NCI-H2171 (cell line): ENCODE measurements at regions not wholly inside any gene's neighbourhood (a gene's known extent, or its start where the extent isn't known, plus 50 kb on each side); places are given as distances from the start of the nearest gene placed in this dataset.
"Not testable (repeated sequence)": the region's sequence is repeated elsewhere in the genome, so short reads cannot be mapped to it uniquely, and the experiment has no call there.

Experiments used
- DNase-seq: peaks from one replicate; lab custom pipeline; 2025; lab: John Stamatoyannopoulos, UW

DNA sequence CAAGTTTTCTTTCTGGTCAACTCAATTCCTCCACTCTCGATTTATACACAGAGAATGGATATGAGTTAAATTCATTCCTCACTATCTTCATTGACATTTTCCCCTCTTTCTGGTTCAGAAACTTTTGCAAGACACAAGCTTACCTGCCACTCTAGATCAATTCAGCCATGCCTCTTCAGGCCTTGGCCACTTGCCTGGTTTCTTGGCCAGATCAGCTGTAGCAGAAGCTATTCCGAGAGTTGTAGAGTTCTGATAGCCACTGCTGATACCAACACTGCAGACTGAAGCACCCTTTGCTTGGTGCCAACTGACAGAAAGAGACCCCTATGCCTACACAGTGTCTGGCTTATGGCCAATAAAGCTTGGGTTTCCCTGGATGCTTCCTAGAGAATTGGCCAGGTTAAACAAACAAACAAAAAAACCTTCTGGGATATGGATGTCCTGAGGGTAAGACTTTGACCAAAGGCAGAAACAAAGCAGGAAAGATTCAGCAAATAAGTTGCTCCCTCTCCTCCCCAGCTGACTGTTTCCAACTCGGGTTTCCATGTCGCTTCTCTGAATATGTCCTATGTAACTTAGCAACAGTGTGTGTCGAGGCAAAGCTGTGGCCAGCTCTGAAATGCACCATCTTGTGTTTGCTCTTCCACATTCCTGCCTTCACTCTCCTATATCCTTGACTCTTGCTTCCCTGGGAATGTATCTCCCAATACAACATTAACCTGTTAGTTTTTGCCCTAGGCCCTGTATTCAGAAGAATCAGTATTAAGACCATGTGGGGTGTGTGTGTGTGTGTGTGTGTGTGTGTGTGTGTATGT is 521.6 kb downstream of the EPHA3 start:
- DNase-seq, result no peak

DNA sequence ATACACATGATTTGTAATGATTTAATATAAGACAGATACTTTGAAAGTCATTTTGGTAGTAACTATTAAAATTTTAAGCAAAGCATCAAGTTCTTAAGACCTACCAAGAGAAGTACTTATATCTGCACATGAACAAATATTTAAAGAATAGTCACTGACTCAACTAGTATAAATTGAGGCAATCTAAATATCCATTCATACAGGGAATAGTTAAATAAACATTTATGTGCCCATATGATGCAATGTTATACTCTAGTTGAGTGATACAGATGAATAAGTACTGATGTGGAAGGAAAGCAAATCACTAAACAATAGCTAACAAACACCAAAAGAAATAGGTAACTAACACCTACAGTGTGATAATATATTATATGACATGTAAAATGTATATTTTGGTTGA is 527.7 kb downstream of the EPHA3 start:
- no peak for DNase-seq

DNA sequence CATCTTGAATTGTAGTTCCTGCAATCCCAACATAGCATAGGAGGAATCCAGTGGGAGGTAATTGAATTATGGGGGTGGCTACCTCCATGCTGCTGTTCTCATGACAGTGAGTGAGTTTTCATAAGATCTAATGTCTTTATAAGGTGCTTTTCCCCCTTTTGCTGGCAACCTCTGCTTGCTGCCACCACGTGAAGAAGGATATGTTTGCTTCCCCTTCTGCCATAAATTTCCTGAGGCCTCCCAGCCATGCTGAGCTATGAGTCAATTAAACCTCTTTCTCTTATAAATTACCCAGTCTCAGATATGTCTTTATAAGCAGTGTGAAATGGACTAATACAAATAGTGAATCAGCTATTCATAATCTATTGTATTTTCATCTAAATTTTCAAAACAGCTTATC is 537.3 kb downstream of the EPHA3 start:
- no peak for DNase-seq

DNA sequence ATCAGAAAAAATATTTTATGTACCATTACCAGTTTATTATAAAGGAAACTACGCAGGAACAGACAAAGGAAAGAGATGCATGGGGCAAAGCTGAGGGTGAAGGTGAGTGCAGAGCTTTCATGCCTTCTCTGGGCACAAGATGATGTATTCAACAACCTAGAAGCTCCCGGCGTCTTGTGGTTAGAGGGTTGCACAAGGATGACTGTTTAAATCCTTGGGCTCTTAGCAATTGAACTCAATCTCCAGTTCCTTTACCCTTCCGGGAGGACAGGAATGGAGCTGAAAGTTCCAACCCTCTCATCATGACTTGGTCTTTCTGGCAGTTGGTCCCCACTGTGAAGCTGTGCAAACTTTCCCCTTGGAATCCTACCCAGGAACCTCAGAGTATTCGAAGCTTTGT is 542.0 kb downstream of the EPHA3 start:
- DNase-seq, result no peak

DNA sequence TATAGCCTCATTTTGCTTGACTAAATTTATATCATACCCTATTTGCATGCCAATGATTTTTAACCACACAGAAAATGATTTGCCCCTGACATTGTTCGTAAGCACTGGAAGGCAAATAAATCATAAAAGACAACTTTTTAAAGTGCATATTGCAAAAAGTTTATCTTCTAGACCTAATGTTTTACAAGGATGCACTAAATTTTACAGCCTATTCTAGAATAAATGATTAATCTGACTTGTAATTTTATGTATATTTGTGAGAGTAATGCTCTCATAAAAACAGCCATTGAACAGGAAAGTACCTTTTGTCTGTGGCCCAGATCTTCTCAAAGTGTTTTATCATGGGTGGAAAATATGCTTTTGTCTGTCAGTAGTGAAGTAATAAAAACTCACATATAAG is 546.6 kb downstream of the EPHA3 start:
- DNase-seq, result no peak

DNA sequence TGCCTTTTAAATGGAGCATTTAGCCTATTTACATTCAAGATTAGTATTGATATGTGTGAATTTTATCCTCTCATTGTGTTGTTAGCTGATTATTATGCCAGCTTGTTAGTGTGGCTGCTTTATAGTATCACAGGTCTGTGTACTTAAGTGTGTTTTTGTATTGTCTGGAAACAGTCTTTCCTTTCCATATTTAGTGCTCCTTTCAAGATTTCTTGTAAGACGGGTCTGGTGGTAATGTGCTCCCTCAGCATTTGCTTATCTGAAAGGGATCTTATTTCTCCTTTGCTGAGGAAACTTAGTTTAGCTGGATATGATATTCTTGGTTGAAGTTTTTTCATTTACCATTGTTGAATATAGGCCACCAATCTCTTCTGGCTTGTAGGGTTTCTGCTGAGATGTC is 549.0 kb downstream of the EPHA3 start:
- no peak for DNase-seq

DNA sequence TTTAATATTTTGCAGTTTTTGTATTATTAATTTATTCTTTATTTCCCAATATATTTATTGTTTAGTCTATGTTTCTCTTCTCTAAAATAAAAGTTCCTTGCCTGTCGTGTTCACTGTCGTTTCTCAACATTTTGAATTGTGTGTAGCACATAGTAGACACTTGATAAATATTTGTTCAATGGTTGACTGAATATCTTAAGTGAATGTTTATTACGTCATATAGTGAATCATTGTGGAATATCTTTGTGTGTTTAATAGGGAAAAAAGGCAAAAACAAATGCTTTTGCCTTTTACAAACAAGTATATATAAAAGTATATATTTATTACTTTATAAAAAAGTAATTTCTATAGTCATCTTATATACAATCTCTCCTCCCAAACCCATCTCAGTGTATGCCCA is 572.3 kb downstream of the EPHA3 start:
- no peak for DNase-seq

DNA sequence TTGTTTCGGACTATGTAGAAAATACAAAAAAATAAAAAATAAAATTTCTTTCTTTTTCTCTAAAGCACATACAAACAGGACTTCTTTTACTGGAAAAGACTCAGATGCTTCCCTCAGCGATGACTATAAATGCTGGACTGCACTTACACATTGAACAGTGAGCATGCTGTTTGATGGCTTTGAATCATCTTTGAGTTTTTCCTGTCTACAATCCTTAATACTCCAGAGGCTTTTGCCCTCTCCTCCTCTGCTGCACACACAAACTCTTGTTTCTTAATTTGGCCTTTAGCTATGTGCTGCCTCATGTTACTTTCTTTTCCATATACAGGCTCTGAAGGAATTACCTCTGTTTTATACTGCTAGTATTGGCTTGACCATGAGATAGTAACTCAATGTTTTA is 575.1 kb downstream of the EPHA3 start:
- no peak for DNase-seq

DNA sequence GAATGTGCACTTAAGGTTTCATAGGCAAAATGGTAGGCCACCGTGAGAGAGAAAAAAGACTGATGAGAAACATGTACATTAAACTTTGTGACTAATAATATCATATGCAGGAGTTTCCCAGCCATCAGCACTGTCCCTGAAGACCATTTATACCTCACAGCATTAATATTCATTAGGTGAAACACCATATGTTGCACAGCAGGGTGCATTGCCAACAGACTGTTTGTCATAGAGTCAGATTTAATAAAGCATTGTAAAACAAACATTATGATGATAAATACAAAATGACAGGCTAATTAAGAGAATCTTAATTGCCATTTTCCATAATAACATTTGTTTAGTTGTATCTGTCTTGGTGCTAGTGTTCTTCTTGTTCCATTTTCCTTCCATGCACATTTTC is 578.3 kb downstream of the EPHA3 start:
- DNase-seq, result peak; percentile 40

DNA sequence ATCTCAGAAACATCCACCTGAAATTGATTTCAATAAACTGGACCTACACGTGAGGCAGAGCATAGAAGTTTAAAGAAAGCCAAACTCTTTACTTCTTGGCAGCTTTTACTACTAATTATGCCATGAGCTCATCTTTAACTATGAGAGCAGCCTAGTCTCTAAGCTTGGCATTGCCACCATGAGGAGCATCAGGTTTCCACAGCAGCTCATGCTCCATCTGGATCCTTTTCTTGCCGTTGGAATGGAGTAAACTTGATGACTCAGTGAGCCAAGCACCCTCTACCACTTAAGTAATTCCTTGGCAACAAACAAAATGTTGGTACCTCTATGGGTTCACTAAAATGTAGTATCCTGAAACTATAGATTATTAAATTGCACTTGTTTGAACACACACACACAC is 583.2 kb downstream of the EPHA3 start:
- DNase-seq, result peak; percentile 48

DNA sequence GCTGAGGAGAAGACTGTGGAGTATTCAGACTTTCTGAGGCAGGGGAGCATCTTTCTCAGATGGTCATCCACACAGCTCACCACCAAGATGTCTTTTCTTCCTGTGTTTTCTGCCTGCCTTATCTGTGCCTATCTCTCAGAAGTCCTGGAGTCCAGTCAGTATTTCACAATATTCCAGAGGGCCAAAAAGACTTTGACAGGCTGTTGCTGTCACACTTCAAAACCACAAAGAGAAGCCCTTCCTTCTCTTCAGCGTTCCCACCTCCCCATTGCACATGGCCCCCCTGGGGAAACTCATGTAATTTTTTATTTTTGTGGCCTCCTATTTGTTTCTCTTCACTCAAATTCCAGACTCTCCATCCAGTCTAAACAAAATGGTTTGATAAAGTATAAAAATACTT is 585.2 kb downstream of the EPHA3 start:
- DNase-seq, result no peak

DNA sequence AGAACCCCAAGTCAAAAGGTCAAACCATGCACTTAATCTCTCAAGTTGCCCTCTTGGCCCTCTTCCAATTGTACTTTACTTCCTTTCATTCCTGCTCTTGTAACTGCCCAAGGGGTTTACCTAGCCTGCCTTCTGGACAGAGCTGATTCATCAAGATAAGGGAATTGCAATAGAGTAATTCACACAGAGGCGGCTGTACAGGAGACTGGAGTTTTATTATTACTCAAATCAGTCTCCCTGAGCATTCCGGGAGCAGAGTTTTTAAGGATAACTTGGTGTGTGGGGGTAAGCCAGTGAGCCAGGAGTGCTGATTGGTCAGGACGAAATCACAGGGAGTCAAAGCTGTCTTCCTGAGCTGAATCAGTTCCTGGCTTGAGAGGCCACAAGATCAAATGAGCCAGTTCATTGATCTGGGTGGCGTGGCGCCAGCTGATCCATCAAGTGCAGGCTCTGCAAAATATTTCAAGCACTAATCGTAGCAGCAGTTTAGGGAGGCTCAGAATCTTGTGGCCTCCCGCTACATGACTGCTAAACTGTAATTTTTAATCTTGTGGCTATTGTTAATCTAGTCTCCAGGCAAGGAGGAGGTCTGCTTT is 590.0 kb downstream of the EPHA3 start:
- no peak for DNase-seq

DNA sequence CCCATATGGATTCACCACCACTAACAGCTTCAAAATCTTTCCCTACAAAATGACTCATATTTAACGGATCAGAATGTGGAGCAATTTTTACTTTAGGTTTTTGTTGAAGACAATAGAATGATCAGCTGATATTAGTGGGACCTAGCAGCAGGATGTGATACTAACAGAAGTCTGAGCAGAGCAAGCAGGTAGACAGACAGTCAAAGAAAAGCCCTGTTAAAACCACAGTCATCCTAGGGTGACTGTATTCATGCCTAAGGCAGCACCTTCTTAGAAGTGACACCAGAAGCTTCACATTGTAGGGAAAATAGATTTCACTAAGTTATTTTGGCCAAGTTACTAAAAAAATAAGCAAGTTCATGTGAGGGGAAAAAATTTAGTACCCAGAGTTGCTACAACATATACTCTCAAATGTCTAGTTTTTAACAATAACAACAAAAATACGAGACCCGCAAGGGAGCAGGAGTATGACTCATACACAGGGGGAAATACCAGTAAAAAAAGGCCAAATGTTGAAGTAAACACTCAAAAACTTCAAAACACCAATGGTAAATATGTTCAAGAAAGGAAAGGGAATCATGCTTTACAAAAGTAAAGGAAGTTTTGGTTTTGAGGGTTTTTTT is 590.9 kb downstream of the EPHA3 start:
- no peak for DNase-seq

DNA sequence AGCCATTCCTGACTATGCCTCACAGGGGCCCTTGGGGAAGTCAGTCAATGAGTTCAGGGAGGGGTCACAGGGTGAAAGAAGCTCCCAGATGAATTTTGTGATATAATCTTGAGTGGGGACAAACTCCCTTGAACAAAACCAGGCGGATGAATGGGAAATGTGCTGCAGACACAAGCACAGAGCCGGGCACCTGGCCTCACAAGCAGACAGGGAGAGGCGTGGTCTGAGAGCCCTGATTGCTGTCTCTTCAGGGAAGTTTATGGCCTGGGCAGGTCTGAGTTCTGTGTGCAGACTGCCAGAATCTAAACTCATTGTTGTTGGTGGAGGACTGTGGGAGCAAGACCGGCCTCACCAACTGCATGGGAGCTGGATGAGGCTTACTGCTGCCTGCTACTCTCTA is 591.8 kb downstream of the EPHA3 start:
- no peak for DNase-seq

DNA sequence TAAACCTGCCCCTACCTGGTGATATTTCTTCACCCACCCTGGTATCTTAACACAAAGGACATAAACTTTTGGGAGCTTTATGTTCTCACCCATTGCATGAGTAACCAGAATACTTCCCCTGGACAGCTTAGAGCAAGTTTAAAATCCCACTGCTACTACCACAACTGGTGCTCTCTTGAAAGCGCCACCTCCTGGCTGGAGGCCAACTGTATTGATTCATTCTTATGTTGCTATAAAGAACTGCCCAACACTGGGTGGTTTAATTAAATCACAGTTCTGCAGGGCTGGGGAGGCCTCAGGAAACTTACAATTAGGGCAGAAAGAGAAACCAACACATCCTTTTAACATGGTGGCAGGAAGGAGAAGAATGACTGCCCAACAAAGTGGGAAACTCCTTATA is 592.4 kb downstream of the EPHA3 start:
- no peak for DNase-seq

DNA sequence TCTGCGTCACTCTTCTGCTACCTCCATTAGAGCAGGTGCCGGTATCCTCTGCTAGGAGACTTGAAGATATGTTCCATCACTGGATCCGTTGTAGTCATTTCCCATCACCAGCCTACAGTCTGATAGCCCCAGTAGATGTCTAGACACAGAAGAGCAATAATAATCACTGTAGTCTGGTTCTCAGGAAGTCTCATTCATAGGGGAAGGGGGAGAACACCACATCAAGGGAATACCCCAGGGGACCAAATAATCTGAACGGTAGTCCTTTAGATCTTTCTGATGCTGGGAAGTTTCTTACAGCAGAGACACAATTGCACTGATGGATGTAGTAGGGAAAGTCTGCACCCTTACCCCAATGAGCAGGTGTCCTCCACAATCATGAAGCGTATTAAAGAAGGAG is 595.0 kb downstream of the EPHA3 start:
- DNase-seq, result no peak

DNA sequence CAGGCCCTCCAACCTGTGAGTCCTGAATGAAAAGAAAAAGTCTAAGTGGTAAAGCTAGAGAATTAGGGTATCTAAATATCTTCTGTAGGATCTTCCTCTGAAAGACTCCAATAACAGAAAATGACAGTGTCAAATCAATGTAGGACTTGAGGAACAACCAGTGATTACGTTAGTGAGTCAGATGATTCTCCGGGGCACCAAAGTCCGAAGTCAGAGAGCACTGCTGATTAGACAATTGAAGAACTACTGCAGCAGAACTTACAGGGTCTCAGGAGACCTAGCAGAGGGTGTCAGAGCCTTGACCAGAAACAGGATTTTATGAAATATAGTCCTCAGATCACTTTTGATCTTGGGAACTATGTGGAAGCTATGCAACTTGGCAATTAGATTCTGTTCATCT is 605.8 kb downstream of the EPHA3 start:
- no peak for DNase-seq

DNA sequence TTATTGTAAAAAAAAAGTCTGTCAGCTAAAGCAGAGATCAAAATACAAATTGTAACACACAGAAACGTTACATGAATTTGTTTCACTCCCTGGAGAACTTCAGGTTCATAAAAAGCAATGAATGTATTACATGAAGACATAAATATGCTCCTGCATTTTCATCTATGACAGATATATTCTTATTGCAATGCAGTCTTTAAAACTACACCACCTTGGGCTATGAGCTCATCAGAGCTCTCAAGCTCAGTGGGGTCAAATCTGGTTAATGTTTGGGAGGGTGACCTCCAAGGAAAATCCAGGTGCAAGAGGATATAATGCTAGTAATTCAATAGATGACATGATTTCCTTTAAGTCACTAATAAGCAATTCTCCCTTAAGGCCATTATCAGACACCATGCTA is 606.8 kb downstream of the EPHA3 start:
- no peak for DNase-seq

DNA sequence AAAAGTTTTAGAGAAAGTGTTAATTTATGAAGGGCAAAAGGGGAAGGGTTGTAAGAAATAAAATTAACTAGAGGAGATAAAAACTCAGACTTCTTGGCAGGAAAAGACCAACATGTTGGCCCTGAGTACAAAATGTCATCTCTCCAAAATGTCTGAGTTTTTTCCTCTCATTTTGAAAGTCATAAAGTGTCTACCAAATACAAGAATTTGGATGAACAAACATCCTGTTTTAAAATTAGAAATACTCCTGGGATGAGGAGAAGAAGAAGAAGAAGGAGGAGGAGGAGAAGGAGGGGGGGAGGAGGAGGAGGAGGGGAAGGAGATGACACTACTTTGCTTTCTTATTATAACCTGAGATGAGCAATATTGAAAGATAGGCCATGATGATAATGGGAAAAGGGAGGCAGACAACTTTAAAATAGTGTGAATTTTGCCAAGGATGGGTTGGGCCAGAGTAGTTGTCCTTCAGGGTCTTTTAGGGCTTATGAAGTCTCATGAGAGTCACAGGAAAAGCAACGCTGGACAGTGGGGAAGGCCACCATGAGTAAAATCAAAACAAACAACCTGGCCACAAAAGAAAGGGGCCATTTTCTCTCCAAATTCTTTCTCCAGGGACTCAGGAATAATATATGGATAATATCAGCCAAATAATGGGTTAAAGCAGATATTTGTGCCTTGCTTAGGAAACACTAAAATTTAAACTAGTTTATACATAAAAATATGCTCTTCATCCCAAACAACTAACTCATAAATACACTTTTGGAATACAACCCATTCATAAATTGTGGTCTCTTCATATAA is 632.9 kb downstream of the EPHA3 start:
- no peak for DNase-seq

DNA sequence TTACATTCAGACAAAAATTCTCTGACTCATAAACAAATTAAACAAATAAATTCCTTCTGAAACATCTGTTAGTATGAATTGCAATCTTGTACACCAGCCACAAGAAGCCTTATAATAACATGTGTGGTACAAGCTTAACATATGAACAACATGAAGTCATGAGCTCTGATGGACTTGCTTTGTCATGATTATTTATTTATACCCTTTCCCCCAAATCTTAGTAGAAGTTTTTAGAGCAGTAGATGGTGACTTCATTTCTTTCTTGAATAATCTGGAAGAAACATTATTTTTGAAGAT is 633.4 kb downstream of the EPHA3 start:
- DNase-seq, result no peak

DNA sequence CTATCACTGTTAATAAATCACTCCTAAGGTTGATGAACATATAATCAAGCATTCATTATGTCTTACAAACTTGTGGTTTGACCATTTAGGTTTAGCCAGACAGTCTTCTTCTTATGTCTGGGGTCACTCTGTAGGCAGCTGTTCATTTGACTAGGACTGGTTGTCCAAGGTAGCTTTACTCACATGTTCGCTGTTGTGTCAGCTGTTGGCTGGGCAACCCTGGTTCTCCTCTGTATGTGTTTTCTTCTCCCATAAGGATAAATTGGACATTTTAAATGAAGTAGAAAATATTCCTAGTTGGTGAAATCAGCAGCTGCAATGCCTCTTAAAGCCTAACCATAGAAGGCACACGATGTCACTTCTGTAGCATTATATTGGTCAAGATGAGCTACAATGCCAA is 635.1 kb downstream of the EPHA3 start:
- DNase-seq, result no peak

DNA sequence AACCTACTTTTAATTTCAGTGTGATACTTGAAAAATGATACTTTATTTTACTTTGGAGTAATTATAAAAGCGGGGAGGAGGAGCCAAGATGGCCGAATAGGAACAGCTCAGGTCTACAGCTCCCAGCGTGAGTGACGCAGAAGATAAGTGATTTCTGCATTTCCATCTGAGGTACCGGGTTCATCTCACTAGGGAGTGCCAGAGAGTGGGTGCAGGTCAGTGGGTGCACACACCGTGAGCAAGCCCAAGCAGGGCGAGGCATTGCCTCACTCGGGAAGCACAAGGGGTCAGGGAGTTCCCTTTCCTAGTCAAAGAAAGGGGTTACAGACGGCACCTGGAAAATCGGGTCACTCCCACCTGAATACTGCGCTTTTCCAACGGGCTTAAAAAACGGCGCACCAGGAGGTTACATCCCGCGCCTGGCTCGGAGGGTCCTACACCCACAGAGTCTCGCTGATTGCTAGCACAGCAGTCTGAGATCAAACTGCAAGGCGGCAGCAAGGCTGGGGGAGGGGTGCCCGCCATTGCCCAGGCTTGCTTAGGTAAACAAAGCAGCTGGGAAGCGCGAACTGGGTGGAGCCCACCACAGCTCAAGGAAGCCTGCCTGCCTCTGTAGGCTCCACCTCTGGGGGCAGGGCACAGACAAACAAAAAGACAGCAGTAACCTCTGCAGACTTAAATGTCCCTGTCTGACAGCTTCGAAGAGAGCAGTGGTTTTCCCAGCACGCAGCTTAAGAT is 640.3 kb downstream of the EPHA3 start:
- DNase-seq, result not testable (repeated sequence)
